DMS53 treated with DMSO at 0.1 percent for 48 hours (cell line): ENCODE measurements at regions not wholly inside any gene's neighbourhood (a gene's known extent, or its start where the extent isn't known, plus 50 kb on each side); places are given as distances from the start of the nearest gene placed in this dataset.

Experiments used
- DNase-seq: peaks from one replicate; lab custom pipeline; 2025; ENCODE audit not compliant: unreplicated experiment; lab: John Stamatoyannopoulos, UW

DNA sequence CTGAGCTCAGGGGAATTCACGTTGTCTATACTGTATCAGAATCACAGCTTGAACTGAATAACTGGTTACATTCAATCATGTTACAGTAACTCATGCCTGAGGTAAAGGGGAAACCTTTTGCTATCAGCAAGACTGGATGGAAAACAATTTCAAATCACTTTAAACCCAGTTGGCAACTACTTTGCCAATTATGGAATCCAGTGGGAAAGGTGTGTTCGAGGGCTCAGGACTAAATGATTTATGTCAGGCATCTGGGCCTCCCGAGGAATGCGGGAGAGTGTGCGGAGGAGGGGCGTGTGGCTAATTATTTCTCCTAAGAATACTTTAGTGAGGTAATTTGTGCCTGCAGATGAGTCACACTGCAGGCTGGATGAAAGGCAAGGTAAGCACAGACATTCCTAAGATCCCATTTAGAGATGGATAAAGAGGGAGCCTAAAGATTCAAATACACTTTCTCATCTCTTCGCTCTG, 100.1 kb downstream of the HRH4 start:
- no peak for DNase-seq

DNA sequence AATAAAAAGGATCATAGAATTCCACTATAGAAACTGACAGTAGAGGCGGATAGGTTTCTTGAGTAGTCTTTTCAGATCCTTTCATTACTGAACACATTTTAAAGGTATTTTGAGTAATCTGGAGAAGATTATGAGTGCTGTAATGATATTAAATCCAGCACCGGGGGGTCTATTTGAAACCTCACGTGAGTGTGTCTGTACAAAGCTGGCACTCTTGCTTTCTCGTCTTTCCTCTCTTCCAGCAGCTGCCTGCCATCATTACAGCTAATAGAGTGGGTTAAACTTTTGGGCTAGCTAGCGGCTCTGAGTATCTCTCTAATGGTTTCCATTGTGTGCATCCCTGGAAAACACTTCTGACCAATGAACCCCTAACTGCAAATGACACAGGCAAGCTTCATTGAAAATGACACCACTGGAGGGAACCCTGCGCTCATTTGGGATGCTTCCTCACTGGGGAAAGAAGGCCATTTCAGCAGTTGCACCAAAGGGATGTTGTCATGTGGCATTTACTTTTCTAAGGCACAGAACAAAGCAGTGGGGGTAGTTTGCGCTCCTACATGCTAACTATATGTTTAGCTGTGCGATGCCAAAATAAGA, 101.0 kb downstream of the HRH4 start:
- no peak for DNase-seq

DNA sequence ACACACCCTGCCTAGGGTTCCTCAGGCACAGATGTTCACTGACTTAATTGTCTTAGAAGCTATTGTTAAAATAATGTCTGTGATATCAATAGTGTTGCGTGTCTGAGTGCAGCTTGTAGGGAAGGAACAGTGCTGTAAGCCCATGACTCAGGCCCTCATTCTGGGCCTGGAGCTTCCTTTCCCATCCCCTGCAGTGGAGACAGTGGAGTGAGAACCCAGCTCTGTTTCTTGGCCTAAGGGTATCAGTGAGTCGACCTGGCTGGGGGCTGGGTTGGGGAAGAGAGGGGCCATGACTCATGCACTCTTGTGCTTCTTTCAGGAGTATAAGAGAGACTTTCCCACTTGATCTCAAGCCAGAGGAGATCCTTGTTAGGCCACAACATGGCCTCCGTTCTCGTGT, 106.8 kb downstream of the HRH4 start:
- DNase-seq = peak; percentile 41

- no peak for DNase-seq
Observed at GRCh38 chr18:24570716-24571115, 110.3 kb downstream of the HRH4 start.

GRCh38 chr18:24582771-24583170, 122.3 kb downstream of the HRH4 start:
- DNase-seq = no peak

DNA sequence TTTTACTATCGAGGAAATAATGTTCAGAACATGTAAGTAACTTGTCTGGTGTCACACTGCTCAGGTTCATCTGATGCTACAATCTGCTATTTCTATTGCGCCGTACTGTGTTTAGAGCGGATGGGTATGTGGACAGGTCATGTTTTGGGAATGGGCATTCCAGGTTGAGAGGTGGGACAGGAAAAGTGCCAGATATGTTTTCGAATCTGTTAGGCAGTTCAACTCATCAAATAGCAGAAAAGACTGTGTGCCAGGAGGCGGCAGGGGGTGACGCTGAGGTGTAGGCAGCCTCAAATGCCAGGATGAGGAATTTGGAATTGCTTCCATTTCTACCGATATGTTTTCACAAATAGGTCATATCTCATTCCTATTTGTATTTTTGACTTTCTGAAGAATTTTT, 123.8 kb downstream of the HRH4 start:
- no peak for DNase-seq

- no peak for DNase-seq
Observed at GRCh38 chr18:24584813-24585212, 124.4 kb downstream of the HRH4 start.

GRCh38 chr18:24585996-24586566, 125.6 kb downstream of the HRH4 start:
- no peak for DNase-seq

- no peak for DNase-seq
Observed at GRCh38 chr18:24586662-24587360, 126.4 kb downstream of the HRH4 start.

GRCh38 chr18:24588440-24588839, 128.0 kb downstream of the HRH4 start:
- no peak for DNase-seq

GRCh38 chr18:24590946-24591345, 130.5 kb downstream of the HRH4 start:
- DNase-seq = no peak

DNA sequence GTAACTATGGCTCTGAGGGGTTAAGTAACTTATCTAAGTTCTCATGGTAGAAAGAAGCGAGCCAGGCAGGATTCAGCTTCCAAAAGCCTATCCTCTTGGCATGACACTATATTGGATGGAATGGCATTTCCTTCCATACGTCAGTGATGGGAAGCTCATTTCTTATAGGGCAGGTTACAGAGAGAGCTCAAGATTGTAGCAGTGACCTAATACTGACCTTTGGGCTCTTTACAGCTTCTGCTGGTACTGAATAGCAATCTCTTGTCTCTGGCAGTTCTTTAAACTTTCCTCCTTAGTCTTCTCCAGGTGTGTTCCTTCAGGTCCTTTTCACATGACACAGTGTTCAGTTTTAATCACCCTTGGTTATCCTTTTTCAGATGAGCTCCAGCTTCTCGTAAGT, 133.0 kb downstream of the HRH4 start:
- DNase-seq = no peak

- DNase-seq = no peak
Observed at GRCh38 chr18:24593886-24594285, 133.4 kb downstream of the HRH4 start.

DNA sequence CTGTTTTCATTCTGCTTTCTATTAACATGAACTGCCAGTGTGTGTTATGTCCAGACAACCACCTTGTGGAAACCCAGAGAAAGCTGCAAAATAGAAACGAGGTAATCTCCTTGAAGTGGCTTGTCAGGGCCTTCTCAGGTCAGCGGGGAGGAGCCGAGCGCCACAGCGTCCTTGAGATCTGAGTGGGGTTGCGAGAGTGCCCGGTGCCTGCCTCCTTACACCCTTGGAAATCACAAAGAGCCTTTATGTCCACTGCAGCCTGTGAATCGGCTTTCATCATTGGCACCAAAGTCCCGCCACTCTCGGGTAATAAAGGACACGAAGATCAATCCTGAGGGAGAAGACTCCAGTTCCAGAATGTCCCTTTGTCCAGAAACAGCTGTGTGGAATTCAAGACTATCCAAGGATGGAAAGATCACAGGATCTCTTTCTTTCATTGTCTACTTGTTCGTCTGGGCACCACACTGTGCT, 135.2 kb downstream of the HRH4 start:
- no peak for DNase-seq

DNA sequence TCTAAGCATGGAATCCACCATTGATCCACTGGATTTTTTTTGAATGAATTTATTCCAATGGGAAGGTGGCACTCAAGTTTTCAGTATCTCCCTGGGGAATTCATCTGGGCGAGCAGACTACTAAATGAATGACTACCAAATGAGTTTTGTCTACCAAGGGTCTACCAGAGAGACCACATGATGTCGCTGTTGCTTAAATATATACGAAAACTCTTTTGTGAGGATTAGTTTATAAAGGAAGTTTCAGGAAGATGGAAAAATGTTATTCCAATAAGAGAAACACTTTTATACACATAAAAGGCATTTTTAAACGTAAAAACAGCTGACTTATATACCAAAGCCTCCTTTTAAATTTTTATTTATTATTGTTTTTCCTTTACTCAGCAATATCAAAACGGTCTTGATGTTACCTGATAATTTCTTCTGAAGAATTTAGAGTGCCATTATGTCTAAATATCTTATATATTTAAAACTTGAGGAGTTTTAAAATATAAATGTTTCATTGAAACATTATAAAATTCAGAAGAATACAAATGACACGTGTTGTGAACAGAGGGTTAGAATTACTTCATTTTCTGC, 139.7 kb downstream of the HRH4 start:
- peak; percentile 22 for DNase-seq

- DNase-seq = no peak
Observed at GRCh38 chr18:24601585-24601984, 141.1 kb downstream of the HRH4 start.

DNA sequence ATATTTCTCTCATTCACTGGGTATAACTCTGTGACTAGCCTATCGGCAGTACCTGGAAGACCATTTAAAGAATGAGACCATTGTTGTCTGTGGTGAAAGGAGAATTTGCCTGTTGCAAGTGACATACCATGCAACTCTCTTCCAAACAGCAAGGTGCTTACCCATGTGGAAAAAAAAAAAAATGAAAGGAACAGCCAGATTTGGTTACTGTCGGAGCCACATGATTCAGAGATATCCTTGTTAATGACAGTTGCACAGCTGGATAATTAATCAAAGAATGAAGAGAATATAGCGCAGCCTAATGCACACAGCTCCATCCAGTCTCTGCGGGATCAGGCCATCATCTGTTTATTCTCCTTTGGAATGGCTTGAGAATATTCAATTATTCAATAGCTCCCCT, 141.8 kb downstream of the HRH4 start:
- DNase-seq = no peak

GRCh38 chr18:24603151-24603550, 142.7 kb downstream of the HRH4 start:
- no peak for DNase-seq

DNA sequence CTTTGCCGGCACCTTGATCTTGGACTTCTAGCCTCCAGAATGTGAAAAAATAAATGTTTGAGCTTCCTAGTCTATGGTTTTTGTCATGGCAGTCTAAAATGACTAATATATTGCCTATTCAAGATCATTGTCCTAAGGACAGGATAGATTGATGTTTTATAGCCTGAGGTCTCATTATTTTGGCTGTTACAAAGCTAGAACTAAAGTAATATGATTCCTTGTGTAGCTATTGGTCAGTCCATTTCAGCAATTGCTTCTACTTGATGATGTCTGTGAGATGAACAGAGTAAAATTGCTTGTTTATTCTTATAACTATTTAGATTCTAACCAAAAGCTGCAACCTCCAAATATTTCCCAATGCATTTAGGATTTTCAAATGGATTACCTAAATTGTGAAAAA, 145.0 kb downstream of the HRH4 start:
- DNase-seq = no peak

GRCh38 chr18:24609254-24609653, 148.8 kb downstream of the HRH4 start:
- DNase-seq = no peak

DNA sequence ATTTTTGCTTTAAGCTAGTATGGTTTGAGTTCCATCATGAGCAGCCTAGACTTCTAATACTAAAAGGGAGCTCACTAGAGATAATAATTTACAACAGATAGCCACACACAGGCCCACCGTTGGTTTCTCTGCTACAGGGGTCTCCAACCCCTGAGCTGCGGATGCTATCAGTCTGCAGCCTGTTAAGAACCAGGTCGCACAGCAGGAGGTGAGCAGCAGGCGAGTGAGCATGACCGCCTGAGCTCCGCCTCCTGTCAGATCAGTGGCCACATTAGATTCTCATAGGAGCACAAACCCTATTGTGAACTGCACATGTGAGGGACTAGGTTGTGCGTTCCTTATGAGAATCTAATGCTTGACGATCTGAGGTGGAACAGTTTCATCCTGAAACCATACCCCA, 150.6 kb downstream of the HRH4 start:
- no peak for DNase-seq
